NCI-H2107 treated with DMSO at 0.1 percent for 48 hours (cell line): ENCODE measurements at regions not wholly inside any gene's neighbourhood (a gene's known extent, or its start where the extent isn't known, plus 50 kb on each side); places are given as distances from the start of the nearest gene placed in this dataset.
"Not testable (repeated sequence)": the region's sequence is repeated elsewhere in the genome, so short reads cannot be mapped to it uniquely, and the experiment has no call there.

Experiments
- DNase-seq: peaks from one replicate; lab custom pipeline; 2025; ENCODE audit not compliant: unreplicated experiment; lab: John Stamatoyannopoulos, UW

- DNase-seq: no peak
Observed at GRCh38 chr12:124159655-124160054, 135.2 kb upstream of the RFLNA start.

DNA sequence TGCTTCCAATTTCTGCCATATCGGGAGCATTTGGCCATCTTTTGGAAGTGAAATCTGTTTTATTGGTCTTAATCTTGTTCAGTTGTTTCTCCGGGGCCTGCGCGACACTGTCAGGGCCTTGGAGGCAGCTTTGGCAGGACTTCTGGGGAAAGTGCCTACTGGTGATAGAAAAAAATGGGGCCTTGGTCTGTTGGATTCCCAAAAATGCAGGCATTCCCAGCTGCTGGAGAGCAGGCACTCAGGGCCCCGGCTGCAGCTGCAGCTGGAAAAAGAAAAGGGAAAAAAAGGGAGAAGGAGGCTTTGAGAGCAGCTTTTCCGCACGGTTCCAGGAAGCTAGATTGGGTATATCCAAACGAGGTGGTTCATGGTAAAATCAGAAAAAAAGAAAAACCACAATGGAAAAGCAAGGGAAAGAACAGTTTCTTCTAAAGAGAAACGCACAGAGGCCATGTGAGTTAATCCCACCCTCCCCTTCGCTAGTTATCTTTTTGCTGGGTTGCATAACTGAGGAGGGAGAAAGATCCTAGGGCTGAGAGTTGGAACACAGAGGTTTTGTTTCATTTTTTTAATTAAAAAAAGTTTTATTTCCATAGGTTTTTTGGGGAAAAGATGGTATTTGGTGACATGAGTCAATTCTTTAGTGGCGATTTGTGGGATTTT is 134.7 kb upstream of the RFLNA start:
- DNase-seq: no peak

DNA sequence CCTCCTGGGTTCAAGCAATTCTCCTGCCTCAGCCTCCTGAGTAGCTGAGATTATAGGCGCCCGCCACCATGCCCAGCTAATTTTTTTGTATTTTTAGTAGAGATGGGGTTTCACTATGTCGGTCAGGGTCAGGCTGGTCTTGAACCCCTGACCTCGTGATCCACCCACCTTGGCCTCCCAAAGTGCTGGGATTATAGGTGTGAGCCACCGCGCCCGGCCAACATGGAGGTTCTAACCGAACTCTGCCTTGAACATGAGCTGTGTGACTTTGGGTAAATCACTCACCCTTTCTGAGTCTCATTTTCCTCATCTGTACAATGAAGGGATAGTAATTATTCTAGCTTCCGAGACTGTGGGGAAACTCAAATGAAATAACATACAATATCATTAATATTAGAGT is 133.5 kb upstream of the RFLNA start:
- not testable (repeated sequence) for DNase-seq

DNA sequence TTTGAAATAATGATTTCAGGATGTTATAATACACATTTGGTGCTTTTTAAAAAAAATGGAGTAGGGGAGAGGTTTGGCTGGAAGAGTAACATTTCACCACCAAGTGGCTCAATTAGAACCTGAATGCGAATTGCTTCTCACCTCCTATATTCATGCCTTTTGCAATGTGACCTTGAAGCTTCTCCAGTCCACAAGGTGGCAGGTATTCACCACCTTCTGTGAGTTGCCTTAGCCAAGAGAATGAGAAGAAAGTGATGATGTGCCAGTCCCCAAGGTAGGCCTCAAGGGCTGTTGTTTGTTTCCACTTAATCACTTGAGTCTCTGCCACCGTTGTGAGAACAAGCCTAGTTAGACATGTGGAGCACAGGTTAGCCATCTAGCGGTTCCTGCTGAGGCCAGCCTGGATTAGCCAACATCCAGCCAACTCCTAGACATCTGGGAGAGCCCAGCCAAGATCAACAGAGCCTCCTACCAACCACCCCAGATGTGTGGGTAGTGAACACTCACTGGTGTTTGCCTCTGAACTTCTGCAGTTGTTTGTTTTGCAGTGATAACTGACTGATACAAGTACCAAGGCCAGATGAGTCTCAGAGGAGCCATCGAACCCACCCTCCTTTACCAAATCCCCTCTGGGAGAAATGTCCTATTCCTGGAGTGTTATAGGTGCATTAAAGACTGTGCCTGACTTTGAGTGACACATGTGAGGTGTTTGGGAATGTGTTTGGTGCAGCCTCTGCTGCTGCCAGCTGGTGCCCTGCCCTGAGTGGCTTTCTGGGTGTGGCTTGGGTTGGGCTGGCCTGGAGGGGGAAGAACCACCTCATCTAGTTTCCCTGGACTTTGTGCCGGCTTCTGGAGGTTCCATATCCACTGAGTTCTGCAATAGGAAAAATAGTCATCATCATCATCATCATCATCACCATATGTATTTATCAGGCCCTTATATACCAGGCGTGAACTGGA is 132.5 kb upstream of the RFLNA start:
- no peak for DNase-seq

DNA sequence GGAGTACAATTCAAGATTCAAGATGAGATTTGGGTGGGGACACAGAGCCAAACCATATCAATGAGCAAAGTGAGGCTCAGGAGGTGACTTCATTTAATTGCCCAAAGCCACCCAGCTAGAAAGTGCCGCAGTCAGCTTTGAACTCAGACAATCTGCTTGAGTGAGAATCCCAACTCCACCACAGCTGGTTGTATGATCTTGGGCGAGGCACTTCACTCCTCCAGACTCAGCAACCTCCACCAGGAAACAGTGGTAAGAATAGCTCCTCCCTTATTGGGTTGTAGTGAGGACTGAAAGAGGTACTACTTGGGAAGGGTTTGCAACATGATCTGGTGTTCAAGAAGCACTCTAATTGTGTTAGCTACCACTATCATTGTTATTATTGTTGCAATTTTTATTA is 129.2 kb upstream of the RFLNA start:
- no peak for DNase-seq

- DNase-seq: no peak
Observed at GRCh38 chr12:124167141-124167540, 127.8 kb upstream of the RFLNA start.

DNA sequence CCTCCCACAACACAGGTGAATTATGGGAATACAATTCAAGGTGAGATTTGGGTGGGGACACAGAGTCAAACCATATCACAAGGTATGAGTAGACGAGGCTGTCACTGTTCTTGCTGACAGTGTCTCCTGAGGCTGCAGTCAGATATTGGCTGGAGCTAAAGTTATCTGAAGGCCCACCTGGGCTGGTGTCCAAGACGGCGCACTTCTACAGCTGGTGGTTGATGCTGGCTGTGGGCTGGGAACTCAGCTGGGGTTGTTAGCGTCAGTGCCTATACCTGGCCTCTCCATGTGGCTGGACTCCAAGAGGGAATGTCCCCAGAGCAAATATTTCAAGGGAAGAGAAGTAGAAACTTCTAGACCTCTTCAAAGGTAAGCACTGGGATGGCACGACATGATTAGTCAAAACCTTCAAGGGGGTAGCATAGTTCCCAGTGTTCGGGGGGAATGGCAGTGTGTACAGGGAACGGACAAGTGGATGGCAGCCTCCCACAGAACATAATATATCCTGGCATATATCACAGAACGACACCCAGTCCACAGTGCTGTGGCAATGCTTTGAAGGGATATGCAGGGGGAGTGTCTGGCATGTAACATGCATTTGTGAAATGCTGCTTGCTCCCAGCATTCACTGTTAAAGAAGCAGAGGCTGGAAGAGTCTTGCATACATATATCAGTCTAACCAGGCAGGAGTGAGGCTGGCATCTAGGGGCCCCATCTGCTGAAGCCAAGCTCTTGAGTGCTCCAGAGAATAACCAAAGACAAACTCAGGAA is 126.7 kb upstream of the RFLNA start:
- no peak for DNase-seq

DNA sequence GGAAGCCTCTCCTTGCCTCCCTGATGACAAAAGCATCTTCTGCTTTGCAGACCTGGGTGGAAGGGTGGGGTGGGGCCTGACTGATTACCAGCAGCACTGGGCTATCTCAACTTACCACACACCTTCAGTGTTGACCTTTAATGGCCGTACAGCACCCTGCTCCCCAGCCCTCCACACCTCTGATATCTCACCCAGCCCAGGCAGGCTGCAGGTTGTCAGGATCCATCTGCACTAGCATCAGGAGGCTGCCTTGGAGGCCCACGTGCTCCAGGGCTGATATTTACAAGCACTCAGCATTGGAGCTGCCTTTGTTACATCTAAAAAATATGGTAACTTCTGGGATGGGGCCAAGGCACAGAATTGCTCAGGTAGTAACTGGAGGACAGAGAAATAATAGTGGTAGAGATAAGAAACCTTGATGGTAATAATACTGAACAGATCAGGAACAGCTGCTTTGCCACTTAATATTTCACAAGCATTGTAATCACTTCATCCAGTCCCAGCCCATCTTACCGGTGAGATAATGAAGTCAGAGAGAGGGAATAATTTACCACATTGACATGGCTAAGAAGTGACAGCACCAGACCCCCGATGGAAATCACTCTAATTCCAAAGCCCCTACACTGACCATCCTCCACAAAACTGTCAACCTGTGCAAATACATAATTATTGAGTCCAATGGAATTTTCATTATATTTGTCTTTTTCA is 125.2 kb upstream of the RFLNA start:
- no peak for DNase-seq

- DNase-seq: no peak
Observed at GRCh38 chr12:124170760-124171159, 124.1 kb upstream of the RFLNA start.

DNA sequence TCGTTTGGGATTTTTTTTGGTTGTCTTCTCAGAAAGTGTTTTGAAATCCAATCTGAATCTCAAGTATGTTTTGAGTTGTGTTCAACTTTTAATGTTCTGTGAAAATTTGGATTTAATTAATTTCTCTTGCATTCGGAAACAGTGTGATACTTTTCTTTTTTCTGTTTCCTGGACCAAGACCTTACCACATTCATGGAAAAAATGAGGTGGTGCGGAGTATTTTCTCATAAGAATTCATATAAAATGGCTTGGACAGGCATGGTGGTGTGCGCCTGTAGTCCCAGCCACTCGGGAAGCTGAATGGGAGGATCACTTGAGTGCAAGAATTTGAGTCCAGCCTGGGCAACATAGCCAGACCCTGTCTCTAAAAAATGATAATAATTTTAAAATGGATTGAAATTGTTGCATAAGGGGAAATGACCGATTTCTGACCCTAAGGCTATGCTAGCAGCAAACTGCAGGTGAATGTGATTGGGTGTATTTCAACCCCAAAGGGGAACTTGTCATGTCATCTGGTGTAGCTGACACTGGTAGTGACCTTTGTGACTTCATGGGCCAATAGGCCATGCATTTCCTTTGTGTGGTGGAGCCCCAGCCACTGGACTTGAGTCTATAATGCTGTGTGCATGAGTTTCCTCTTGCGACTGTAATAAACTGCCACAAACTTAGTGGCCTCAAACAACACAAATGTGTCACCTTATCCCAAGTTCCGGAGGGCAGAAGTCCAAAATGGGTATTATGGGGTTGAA is 123.5 kb upstream of the RFLNA start:
- no peak for DNase-seq

DNA sequence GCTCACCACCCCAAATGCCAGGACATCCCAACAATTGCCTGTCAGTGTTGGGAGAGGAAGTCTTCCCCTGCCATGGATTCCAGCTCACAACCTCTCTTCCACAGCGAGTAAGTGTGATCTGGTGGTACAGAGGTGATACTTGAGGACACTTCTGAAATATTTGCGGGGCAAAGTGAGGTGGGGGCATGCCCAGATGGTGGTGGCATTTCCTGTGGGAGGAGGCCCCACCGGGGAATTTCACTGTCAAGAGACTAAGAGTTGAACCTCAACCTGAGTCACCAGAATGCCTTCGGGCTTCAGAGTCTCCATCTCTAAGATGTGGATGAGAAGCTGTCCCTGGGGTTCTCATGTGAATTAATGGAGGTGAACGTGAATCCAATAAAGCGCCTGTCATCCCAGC is 122.3 kb upstream of the RFLNA start:
- DNase-seq: no peak

DNA sequence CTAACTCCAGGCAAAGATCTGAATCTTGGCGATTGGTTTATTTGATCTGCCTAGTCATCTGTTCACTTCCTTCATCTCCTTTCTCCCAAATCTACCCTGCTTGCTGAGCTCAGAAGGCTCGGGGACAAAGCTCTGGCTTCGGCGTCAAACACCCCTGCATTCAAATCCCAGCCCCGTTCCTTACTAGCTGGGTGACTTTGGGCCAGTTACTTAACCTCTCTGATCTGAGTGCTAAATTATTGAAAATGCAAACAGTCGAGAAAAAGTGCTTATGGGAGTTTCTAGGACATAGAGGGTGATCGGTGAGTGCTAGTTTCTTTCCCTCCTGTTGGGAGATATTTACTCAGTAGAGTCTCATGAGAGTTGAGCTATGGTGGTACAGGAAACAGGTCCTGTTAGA is 121.2 kb upstream of the RFLNA start:
- DNase-seq: no peak

- no peak for DNase-seq
Observed at GRCh38 chr12:124174451-124175348, 120.2 kb upstream of the RFLNA start.

DNA sequence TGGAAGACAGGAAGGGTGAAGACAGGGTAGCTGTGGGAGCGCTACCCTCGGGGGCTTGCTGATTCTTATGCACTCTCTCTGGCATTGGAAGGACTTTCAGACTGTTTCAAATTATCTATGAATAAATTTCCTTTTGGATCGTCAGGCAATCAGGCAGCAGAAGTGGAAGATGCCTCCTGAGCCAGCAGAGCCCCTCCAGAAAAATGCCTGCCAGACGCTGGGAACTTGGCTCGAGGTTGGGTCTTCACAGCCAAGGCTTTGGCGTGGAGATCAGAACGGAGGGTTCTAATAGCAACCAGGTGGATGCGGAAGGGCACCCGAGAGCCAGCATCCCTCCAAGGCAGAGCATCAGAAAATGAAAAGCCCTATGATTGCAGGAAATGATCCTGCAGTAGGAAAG is 119.2 kb upstream of the RFLNA start:
- DNase-seq: no peak

GRCh38 chr12:124177276-124177950 is 117.5 kb upstream of the RFLNA start:
- no peak for DNase-seq

DNA sequence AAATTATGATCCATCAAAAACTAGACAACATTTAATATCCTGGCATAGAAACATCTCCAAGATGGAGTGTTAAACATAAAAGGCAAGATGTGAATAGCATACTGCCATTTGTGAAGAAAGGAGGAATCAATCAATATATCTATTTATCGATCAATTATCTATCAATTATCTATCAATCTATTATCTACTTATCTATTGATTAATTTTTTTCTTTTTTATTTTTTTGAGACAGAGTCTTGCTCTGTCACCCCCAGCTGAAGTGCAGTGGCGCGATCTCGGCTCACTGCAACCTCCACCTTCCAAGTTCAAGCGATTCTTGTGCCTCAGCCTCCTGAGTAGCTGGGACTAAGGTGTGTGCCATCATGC is 117.0 kb upstream of the RFLNA start:
- DNase-seq: no peak

- no peak for DNase-seq
Observed at GRCh38 chr12:124179936-124180607, 114.8 kb upstream of the RFLNA start.

DNA sequence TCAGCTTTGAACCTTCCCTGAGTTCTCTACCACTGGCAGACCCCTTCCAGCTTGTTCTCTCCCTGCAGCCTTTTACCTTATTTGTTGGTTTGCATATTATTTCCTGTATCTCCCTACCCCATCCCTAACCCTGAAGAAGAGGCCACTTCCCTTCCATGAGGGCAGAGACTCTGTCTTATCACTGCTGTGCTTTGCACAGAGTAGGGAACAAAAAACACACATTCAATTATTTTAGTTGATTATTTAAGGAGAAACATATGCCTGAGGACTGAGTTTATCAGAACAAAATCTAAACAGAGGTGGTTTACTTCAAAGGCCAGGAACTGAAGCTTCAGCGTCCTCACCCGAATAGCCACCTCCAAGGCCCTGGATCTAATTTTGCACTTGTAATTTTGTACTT is 111.7 kb upstream of the RFLNA start:
- no peak for DNase-seq
